CD4-positive, alpha-beta T cell (primary cell): ENCODE measurements at regions not wholly inside any gene's neighbourhood (a gene's known extent, or its start where the extent isn't known, plus 50 kb on each side); places are given as distances from the start of the nearest gene placed in this dataset.

Experiments used
- ATAC-seq: fragments of 200-7000 bp; cut with Tn5 transposase; one replicate; pipeline ENCODE4 v1.10.0; 2022; ENCODE audit warnings: mild to moderate bottlenecking; ENCODE audit not compliant: poor library complexity
- CTCF ChIA-PET: fragments of 350-600 bp; sonication (Branson Sonifier 250); formaldehyde crosslinking; loops from one replicate; lab custom pipeline; 2021; ENCODE audit warnings: antibody characterized with exemption, inconsistent platforms; lab: Charles Lee
- POLR2A ChIA-PET: fragments of 350-600 bp; sonication (Branson Sonifier 250); formaldehyde crosslinking; loops from one replicate; lab custom pipeline; 2021; ENCODE audit warnings: antibody characterized with exemption, inconsistent platforms; lab: Charles Lee
- DNase-seq, 14 experiments: peaks; one replicate each; pipeline ENCODE4 v3.0.0-alpha.2; 2013 to 2020; ENCODE audit warnings: mixed read lengths in 2 of 14
- H3K27ac ChIP-seq, 2 donors: one replicate each; pipeline versions ENCODE4 v1.5.1 to v1.7.0; 2013; ENCODE audit warnings: low read length in 2 of 2, low read depth in 1 of 2, mild to moderate bottlenecking in 1 of 2
- H3K27me3 ChIP-seq, 2 experiments: 1 replicate in 1 of 2; 2 replicates in 1 of 2; pipeline versions ENCODE4 v1.6.1 to v1.7.0; 2013; ENCODE audit warnings: low read length in 2 of 2, control low read depth in 1 of 2, mild to moderate bottlenecking in 1 of 2, moderate library complexity in 1 of 2; ENCODE audit not compliant: insufficient read depth in 2 of 2, control insufficient read depth in 1 of 2
- H3K36me3 ChIP-seq: one replicate; pipeline ENCODE4 v1.6.1; 2013; ENCODE audit warnings: low read length, control low read depth; ENCODE audit not compliant: insufficient read depth
- H3K4me1 ChIP-seq: one replicate; pipeline ENCODE4 v1.6.1; 2013; ENCODE audit warnings: low read length, control low read depth; ENCODE audit not compliant: insufficient read depth
- H3K4me3 ChIP-seq: one replicate; pipeline ENCODE4 v1.5.1; 2013; ENCODE audit warnings: mild to moderate bottlenecking, low read length, moderate library complexity
- H3K9me3 ChIP-seq, 2 experiments: 1 replicate in 1 of 2; 2 replicates in 1 of 2; pipeline versions ENCODE4 v1.6.1 to v1.7.0; 2013; ENCODE audit warnings: low read length in 2 of 2, mild to moderate bottlenecking in 2 of 2, control low read depth in 1 of 2, moderate library complexity in 1 of 2; ENCODE audit not compliant: control insufficient read depth in 1 of 2, insufficient read depth in 1 of 2
- H3K27ac Mint-ChIP-seq: one replicate; pipeline ENCODE4 v1.8.0; 2020; ENCODE audit warnings: mixed read lengths
- H3K27me3 Mint-ChIP-seq: one replicate; pipeline ENCODE4 v1.8.0; 2021; ENCODE audit warnings: mixed read lengths
- H3K36me3 Mint-ChIP-seq: one replicate; pipeline ENCODE4 v1.8.0; 2021; ENCODE audit warnings: low read depth, mixed read lengths
- H3K4me1 Mint-ChIP-seq: one replicate; pipeline ENCODE4 v1.8.0; 2021; ENCODE audit warnings: low read depth, mixed read lengths
- H3K4me3 Mint-ChIP-seq: one replicate; pipeline ENCODE4 v1.8.0; 2020; ENCODE audit warnings: mild to moderate bottlenecking, mixed read lengths
- H3K9me3 Mint-ChIP-seq: one replicate; pipeline ENCODE4 v1.8.0; 2020; ENCODE audit warnings: mixed read lengths
- CTCF ChIP-seq: fragments of 200-600 bp; IDR thresholded peaks from one replicate; pipeline ENCODE4 v1.8.0; 2022; ENCODE audit warnings: antibody characterized with exemption, mild to moderate bottlenecking
- intact Hi-C, 2 experiments: fragments of 100-400 bp; cut with DNase I in 1 of 2; cut with micrococcal nuclease in 1 of 2; formaldehyde crosslinking; loops; one replicate each; pipeline versions ENCODE4 v1.15.1 to v1.9.0; 2023 to 2025; cut with DNase I, micrococcal nuclease

GRCh38 chr14:58738876-58739275, 101.1 kb downstream of the DACT1 start:
- no peak overlapping the region for H3K27ac Mint-ChIP-seq
- no peaks in the 10 kb centered on the region for H3K4me1 ChIP-seq
- no peak overlapping the region for H3K4me3 Mint-ChIP-seq
- H3K4me1 Mint-ChIP-seq = no peaks in the 10 kb centered on the region
- DNase-seq (no peak), ATAC-seq (no peak)
- POLR2A ChIA-PET = no interaction called here
- CTCF ChIA-PET = no interaction called here
- no peaks in the 10 kb centered on the region for H3K36me3 Mint-ChIP-seq
- peaks cover 8% of the 10 kb centered on the region for H3K27me3 Mint-ChIP-seq
- no peaks in the 10 kb centered on the region for H3K9me3 ChIP-seq
- peaks cover 0 to 3% of the 10 kb centered on the region in 2 experiments for H3K27me3 ChIP-seq
- no peak overlapping the region for H3K4me3 ChIP-seq
- H3K27ac ChIP-seq = no peak overlapping the region
- TF ChIP-seq CTCF = no peak
- intact Hi-C loops = no loop called here
- no peaks in the 10 kb centered on the region for H3K9me3 Mint-ChIP-seq
- no peaks in the 10 kb centered on the region for H3K36me3 ChIP-seq

GRCh38 chr14:58739674-58740073, 101.9 kb downstream of the DACT1 start:
- TF ChIP-seq CTCF = no peak
- Histone ChIP-seq H3K36me3 (no peaks in the 10 kb centered on the region), H3K4me1 (no peaks in the 10 kb centered on the region), H3K9me3 (no peaks in the 10 kb centered on the region), H3K27ac (no peak overlapping the region), H3K27me3 (peaks cover 0 to 3% of the 10 kb centered on the region in 2 experiments), H3K4me3 (no peak overlapping the region)
- DNase-seq (no peak), ATAC-seq (no peak)
- Mint-ChIP-seq H3K4me3 (no peak overlapping the region), H3K27me3 (peaks cover 8% of the 10 kb centered on the region), H3K27ac (no peak overlapping the region), H3K36me3 (no peaks in the 10 kb centered on the region), H3K4me1 (no peaks in the 10 kb centered on the region), H3K9me3 (no peaks in the 10 kb centered on the region)
- intact Hi-C loops = no loop called here
- ChIA-PET CTCF (no interaction called here), POLR2A (no interaction called here)

GRCh38 chr14:58740379-58740935, 102.7 kb downstream of the DACT1 start:
- no peaks in the 10 kb centered on the region for H3K36me3 ChIP-seq
- H3K4me1 Mint-ChIP-seq = no peaks in the 10 kb centered on the region
- no peak overlapping the region for H3K27ac Mint-ChIP-seq
- DNase-seq (no peak), ATAC-seq (no peak)
- no peaks in the 10 kb centered on the region for H3K4me1 ChIP-seq
- no peaks in the 10 kb centered on the region for H3K9me3 Mint-ChIP-seq
- CTCF ChIA-PET = no interaction called here
- no peak for TF ChIP-seq CTCF
- peaks cover 0 to 3% of the 10 kb centered on the region in 2 experiments for H3K27me3 ChIP-seq
- H3K9me3 ChIP-seq = no peaks in the 10 kb centered on the region
- intact Hi-C loops = no loop called here
- no peak overlapping the region for H3K4me3 Mint-ChIP-seq
- no peaks in the 10 kb centered on the region for H3K36me3 Mint-ChIP-seq
- POLR2A ChIA-PET = no interaction called here
- peaks cover 6% of the 10 kb centered on the region for H3K27me3 Mint-ChIP-seq
- no peak overlapping the region for H3K4me3 ChIP-seq
- H3K27ac ChIP-seq = no peak overlapping the region
